Glutamatergic neuron (in vitro differentiated cells): ENCODE measurements at regions not wholly inside any gene's neighbourhood (a gene's known extent, or its start where the extent isn't known, plus 50 kb on each side); places are given as distances from the start of the nearest gene placed in this dataset.
"Not testable (repeated sequence)": the region's sequence is repeated elsewhere in the genome, so short reads cannot be mapped to it uniquely, and the experiment has no call there.

Experiments used
- DNase-seq: peaks from one replicate; pipeline ENCODE4 v3.0.0; 2022
- H3K27ac Mint-ChIP-seq: one replicate; pipeline ENCODE4 v1.8.0; 2020; ENCODE audit warnings: mild to moderate bottlenecking, mixed read lengths, inconsistent platforms; ENCODE audit not compliant: unreplicated experiment
- H3K27me3 Mint-ChIP-seq: one replicate; pipeline ENCODE4 v1.8.0; 2020; ENCODE audit warnings: mild to moderate bottlenecking, moderate library complexity, mixed read lengths, inconsistent platforms; ENCODE audit not compliant: unreplicated experiment
- H3K36me3 Mint-ChIP-seq: one replicate; pipeline ENCODE4 v1.8.0; 2020; ENCODE audit warnings: mild to moderate bottlenecking, mixed read lengths, inconsistent platforms; ENCODE audit not compliant: unreplicated experiment
- H3K4me1 Mint-ChIP-seq: one replicate; pipeline ENCODE4 v1.8.0; 2020; ENCODE audit warnings: mild to moderate bottlenecking, low read depth, mixed read lengths, inconsistent platforms; ENCODE audit not compliant: unreplicated experiment
- H3K4me3 Mint-ChIP-seq: one replicate; pipeline ENCODE4 v1.8.0; 2020; ENCODE audit warnings: mild to moderate bottlenecking, mixed read lengths, inconsistent platforms; ENCODE audit not compliant: unreplicated experiment
- H3K9me3 Mint-ChIP-seq: one replicate; pipeline ENCODE4 v1.8.0; 2020; ENCODE audit warnings: mild to moderate bottlenecking, moderate library complexity, mixed read lengths, inconsistent platforms; ENCODE audit not compliant: unreplicated experiment
- CTCF ChIP-seq: fragments of 200-600 bp; sonication (generic); IDR thresholded peaks from one replicate; pipeline ENCODE4 v1.5.0; 2021; ENCODE audit not compliant: partially characterized antibody, unreplicated experiment

- no peak overlapping the region for H3K27ac Mint-ChIP-seq
- no peak overlapping the region for H3K4me3 Mint-ChIP-seq
- TF ChIP-seq CTCF = no peak
- peaks cover 3% of the 10 kb centered on the region for H3K27me3 Mint-ChIP-seq
- no peak for DNase-seq
- H3K9me3 Mint-ChIP-seq = peaks cover 1% of the 10 kb centered on the region
- H3K4me1 Mint-ChIP-seq = peaks cover 3% of the 10 kb centered on the region
- H3K36me3 Mint-ChIP-seq = peaks cover 5% of the 10 kb centered on the region
Measured at GRCh38 chr10:123275136-123275564, 120.9 kb downstream of the BUB3 start.

GRCh38 chr10:123278445-123278844, 124.2 kb downstream of the BUB3 start:
- Mint-ChIP-seq H3K27ac (no peak overlapping the region), H3K4me1 (peaks cover 3% of the 10 kb centered on the region), H3K36me3 (peaks cover 5% of the 10 kb centered on the region), H3K4me3 (no peak overlapping the region), H3K9me3 (peaks cover 2% of the 10 kb centered on the region), H3K27me3 (peaks cover 5% of the 10 kb centered on the region)
- no peak for TF ChIP-seq CTCF
- no peak for DNase-seq

- not testable (repeated sequence) for H3K27ac Mint-ChIP-seq, H3K4me3 Mint-ChIP-seq, H3K27me3 Mint-ChIP-seq, H3K9me3 Mint-ChIP-seq, H3K36me3 Mint-ChIP-seq, DNase-seq, H3K4me1 Mint-ChIP-seq
Measured at GRCh38 chr10:123283371-123283770, 129.2 kb downstream of the BUB3 start.

- Mint-ChIP-seq H3K9me3 (peaks cover 4% of the 10 kb centered on the region), H3K27ac (no peak overlapping the region)
- no peak for DNase-seq
Measured at GRCh38 chr10:123284022-123284421, 129.8 kb downstream of the BUB3 start.

GRCh38 chr10:123287594-123288247, 133.5 kb downstream of the BUB3 start:
- no peaks in the 10 kb centered on the region for H3K27me3 Mint-ChIP-seq
- peaks cover 2% of the 10 kb centered on the region for H3K9me3 Mint-ChIP-seq
- peaks cover 9% of the 10 kb centered on the region for H3K36me3 Mint-ChIP-seq
- H3K4me3 Mint-ChIP-seq = no peak overlapping the region
- no peaks in the 10 kb centered on the region for H3K4me1 Mint-ChIP-seq
- no peak for DNase-seq
- no peak for TF ChIP-seq CTCF
- no peak overlapping the region for H3K27ac Mint-ChIP-seq

More at GRCh38 chr10:123284022-123284421, 129.8 kb downstream of the BUB3 start:
- no peak overlapping the region for H3K4me3 Mint-ChIP-seq
- TF ChIP-seq CTCF = no peak
- H3K36me3 Mint-ChIP-seq = peaks cover 9% of the 10 kb centered on the region
- no peaks in the 10 kb centered on the region for H3K4me1 Mint-ChIP-seq
- H3K27me3 Mint-ChIP-seq = peaks cover 2% of the 10 kb centered on the region
